HuH-7 (cell line): ENCODE measurements at regions not wholly inside any gene's neighbourhood (a gene's known extent, or its start where the extent isn't known, plus 50 kb on each side); places are given as distances from the start of the nearest gene placed in this dataset.
"Not testable (repeated sequence)": the region's sequence is repeated elsewhere in the genome, so short reads cannot be mapped to it uniquely, and the experiment has no call there.

ENCODE experiments used
- DNase-seq: peaks from one replicate; pipeline ENCODE4 v3.0.0; 2011; ENCODE audit warnings: low spot score

GRCh38 chr20:50448625-50449403 lies 61.4 kb upstream of the PTPN1 start:
- not testable (repeated sequence) for DNase-seq

GRCh38 chr20:50449738-50450492 lies 60.3 kb upstream of the PTPN1 start:
- DNase-seq = no peak

GRCh38 chr20:50450493-50450826 lies 59.7 kb upstream of the PTPN1 start:
- DNase-seq = no peak

GRCh38 chr20:50450881-50451752 lies 59.1 kb upstream of the PTPN1 start:
- DNase-seq = peak; percentile 55

GRCh38 chr20:50451792-50452425 lies 58.3 kb upstream of the PTPN1 start:
- DNase-seq = not testable (repeated sequence)

- DNase-seq = no peak
Measured at GRCh38 chr20:50453533-50454244, 56.5 kb upstream of the PTPN1 start.

GRCh38 chr20:50455245-50455644 lies 54.9 kb upstream of the PTPN1 start:
- DNase-seq = not testable (repeated sequence)

GRCh38 chr20:50455656-50456451 lies 54.3 kb upstream of the PTPN1 start:
- no peak for DNase-seq

- no peak for DNase-seq
Measured at GRCh38 chr20:50456452-50457324, 53.5 kb upstream of the PTPN1 start.

- no peak for DNase-seq
Measured at GRCh38 chr20:50459124-50459918, 50.9 kb upstream of the PTPN1 start.

- DNase-seq = no peak
Measured at GRCh38 chr20:50460115-50460607, 50.0 kb upstream of the PTPN1 start.
